ENCODE measurements at regions not wholly inside any gene's neighbourhood (a gene's known extent, or its start where the extent isn't known, plus 50 kb on each side); places are given as distances from the start of the nearest gene placed in this dataset.

GRCh38 chr9:86452201-86452828 is 98.1 kb upstream of the TUT7 start:
- TF ChIP-seq CTCF (IDR thresholded peaks at IDR 0.05), result no peak
- no peak for TF ChIP-seq POLR2AphosphoS5 (IDR thresholded peaks at IDR 0.05)
- TF ChIP-seq EP300 (IDR thresholded peaks at IDR 0.05), result no peak
- TF ChIP-seq POLR2A (IDR thresholded peaks at IDR 0.05; ENCODE audit: low read depth), result no peak

Data from esophagus muscularis mucosa (tissue), 4 donors.